Testis (tissue), 2 donors: ENCODE measurements at regions not wholly inside any gene's neighbourhood (a gene's known extent, or its start where the extent isn't known, plus 50 kb on each side); places are given as distances from the start of the nearest gene placed in this dataset.
"Not testable (repeated sequence)": the region's sequence is repeated elsewhere in the genome, so short reads cannot be mapped to it uniquely, and the experiment has no call there.

ENCODE experiments used
- POLR2A ChIP-seq: fragments of 450-650 bp; IDR thresholded peaks from one replicate; pipeline ENCODE4 v1.6.1; 2017; ENCODE audit warnings: antibody characterized with exemption, mild to moderate bottlenecking, moderate library complexity
- TF ChIP-seq, protein P1 (sequence below), 3 experiments: fragments of 450-650 bp in 2 of 3; fragments of 200-600 bp in 1 of 3; sonication (generic) in 1 of 3; IDR thresholded peaks; one replicate each; pipeline ENCODE4 v1.5.1; 2016 to 2019; ENCODE audit warnings: antibody characterized with exemption in 3 of 3, mild to moderate bottlenecking in 2 of 3, moderate library complexity in 1 of 3

- TF ChIP-seq, protein P1, sequence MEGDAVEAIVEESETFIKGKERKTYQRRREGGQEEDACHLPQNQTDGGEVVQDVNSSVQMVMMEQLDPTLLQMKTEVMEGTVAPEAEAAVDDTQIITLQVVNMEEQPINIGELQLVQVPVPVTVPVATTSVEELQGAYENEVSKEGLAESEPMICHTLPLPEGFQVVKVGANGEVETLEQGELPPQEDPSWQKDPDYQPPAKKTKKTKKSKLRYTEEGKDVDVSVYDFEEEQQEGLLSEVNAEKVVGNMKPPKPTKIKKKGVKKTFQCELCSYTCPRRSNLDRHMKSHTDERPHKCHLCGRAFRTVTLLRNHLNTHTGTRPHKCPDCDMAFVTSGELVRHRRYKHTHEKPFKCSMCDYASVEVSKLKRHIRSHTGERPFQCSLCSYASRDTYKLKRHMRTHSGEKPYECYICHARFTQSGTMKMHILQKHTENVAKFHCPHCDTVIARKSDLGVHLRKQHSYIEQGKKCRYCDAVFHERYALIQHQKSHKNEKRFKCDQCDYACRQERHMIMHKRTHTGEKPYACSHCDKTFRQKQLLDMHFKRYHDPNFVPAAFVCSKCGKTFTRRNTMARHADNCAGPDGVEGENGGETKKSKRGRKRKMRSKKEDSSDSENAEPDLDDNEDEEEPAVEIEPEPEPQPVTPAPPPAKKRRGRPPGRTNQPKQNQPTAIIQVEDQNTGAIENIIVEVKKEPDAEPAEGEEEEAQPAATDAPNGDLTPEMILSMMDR (IDR thresholded peaks at IDR 0.05) = not testable (repeated sequence)
- TF ChIP-seq POLR2A = not testable (repeated sequence)
Observed at GRCh38 chr5:17112091-17112716, 105.2 kb upstream of the BASP1 start.
